GM23248 (cell line): ENCODE measurements at regions not wholly inside any gene's neighbourhood (a gene's known extent, or its start where the extent isn't known, plus 50 kb on each side); places are given as distances from the start of the nearest gene placed in this dataset.

Experiments used
- EZH2 ChIP-seq: fragments of 200-600 bp; sonication (generic); IDR thresholded peaks from 2 replicates; pipeline ENCODE4 v1.6.1; 2018; ENCODE audit warnings: antibody characterized with exemption, mild to moderate bottlenecking; ENCODE audit not compliant: insufficient read depth, poor library complexity, severe bottlenecking
- EZH2phosphoT487 ChIP-seq: fragments of 200-600 bp; sonication (generic); IDR thresholded peaks from 2 replicates; pipeline ENCODE4 v1.6.1; 2018; ENCODE audit warnings: antibody characterized with exemption, moderate library complexity, mild to moderate bottlenecking, low read depth; ENCODE audit not compliant: insufficient read depth

DNA sequence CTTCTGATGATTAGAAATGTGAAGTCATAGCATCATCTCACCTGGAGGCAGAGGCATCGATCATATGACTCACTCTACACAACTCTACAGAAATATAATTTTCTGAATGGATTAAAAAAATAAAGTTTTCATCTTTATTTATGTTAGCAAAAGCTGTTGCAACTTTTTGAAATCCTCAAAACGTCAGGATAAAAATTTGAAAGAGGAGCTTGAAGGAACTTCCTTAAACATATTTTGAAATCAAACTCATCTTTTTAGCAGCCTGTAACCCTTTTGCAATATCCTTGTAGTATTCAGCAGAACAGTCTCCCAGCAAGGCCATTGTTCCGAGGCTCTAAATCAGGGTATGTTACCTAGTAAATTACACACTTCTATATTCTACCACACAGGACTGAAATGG is 985.4 kb downstream of the PLOD2 start:
- TF ChIP-seq EZH2phosphoT487: no peak
- no peak for TF ChIP-seq EZH2
